ENCODE measurements at regions not wholly inside any gene's neighbourhood (a gene's known extent, or its start where the extent isn't known, plus 50 kb on each side); places are given as distances from the start of the nearest gene placed in this dataset.

GRCh38 chr15:70530906-70531305 is 232.5 kb downstream of the UACA start:
- Histone ChIP-seq H3K27ac (no peak overlapping the region), H3K4me1 (no peaks in the 10 kb centered on the region), H3K4me3 (no peak overlapping the region), H3K27me3 (no peaks in the 10 kb centered on the region), H3K9me3 (no peaks in the 10 kb centered on the region), H3K36me3 (ENCODE audit: low read depth, missing control alignments) (no peaks in the 10 kb centered on the region)
- no peak for TF ChIP-seq CTCF (IDR thresholded peaks at IDR 0.05)
- no peak for TF ChIP-seq POLR2A (IDR thresholded peaks at IDR 0.05)
- WGBS, 2 donors: 87 to 95% methylated on average over 8 of the region's 8 CpGs
- intact Hi-C loops (cut with DNase I; ENCODE audit: low total_unique reads): no loop called here
- DNase-seq: no peak

- intact Hi-C loops (cut with DNase I; ENCODE audit: low total_unique reads): no loop called here
- H3K27me3 ChIP-seq: no peaks in the 10 kb centered on the region
- no peak overlapping the region for H3K4me3 ChIP-seq
- no peaks in the 10 kb centered on the region for H3K36me3 ChIP-seq (ENCODE audit: low read depth, missing control alignments)
- TF ChIP-seq CTCF (IDR thresholded peaks at IDR 0.05) (no peak), POLR2A (IDR thresholded peaks at IDR 0.05) (no peak)
- WGBS, 2 donors: 83 to 94% methylated on average over 4 of the region's 4 CpGs
- no peaks in the 10 kb centered on the region for H3K9me3 ChIP-seq
- no peak overlapping the region for H3K27ac ChIP-seq
- no peak for DNase-seq
- H3K4me1 ChIP-seq: no peaks in the 10 kb centered on the region
Measured at GRCh38 chr15:70530503-70530902, 232.9 kb downstream of the UACA start.

- intact Hi-C loops (cut with DNase I; ENCODE audit: low total_unique reads): no loop called here
- Histone ChIP-seq H3K36me3 (ENCODE audit: low read depth, missing control alignments) (no peaks in the 10 kb centered on the region), H3K9me3 (no peaks in the 10 kb centered on the region), H3K27me3 (no peaks in the 10 kb centered on the region), H3K4me3 (no peak overlapping the region), H3K27ac (no peak overlapping the region), H3K4me1 (no peaks in the 10 kb centered on the region)
- TF ChIP-seq CTCF (IDR thresholded peaks at IDR 0.05) (no peak), POLR2A (IDR thresholded peaks at IDR 0.05) (no peak)
- 86 to 90% methylated on average over 4 to 5 of the region's 5 CpGs for WGBS, 2 donors
- DNase-seq: no peak
Measured at GRCh38 chr15:70530017-70530499, 233.3 kb downstream of the UACA start.

- 86 to 94% methylated on average over 4 of the region's 4 CpGs for WGBS, 2 donors
Measured at GRCh38 chr15:70528816-70529215, 234.5 kb downstream of the UACA start.

More at GRCh38 chr15:70528816-70529215, 234.5 kb downstream of the UACA start:
- Histone ChIP-seq H3K27me3 (no peaks in the 10 kb centered on the region), H3K4me3 (no peak overlapping the region), H3K27ac (no peak overlapping the region), H3K36me3 (ENCODE audit: low read depth, missing control alignments) (no peaks in the 10 kb centered on the region), H3K4me1 (no peaks in the 10 kb centered on the region), H3K9me3 (no peaks in the 10 kb centered on the region)
- intact Hi-C loops (cut with DNase I; ENCODE audit: low total_unique reads): no loop called here
- DNase-seq: no peak
- TF ChIP-seq CTCF (IDR thresholded peaks at IDR 0.05) (no peak), POLR2A (IDR thresholded peaks at IDR 0.05) (no peak)
